Lower leg skin (tissue), 3 donors: ENCODE measurements at regions not wholly inside any gene's neighbourhood (a gene's known extent, or its start where the extent isn't known, plus 50 kb on each side); places are given as distances from the start of the nearest gene placed in this dataset.

ENCODE experiments used
- POLR2A ChIP-seq, 2 donors: fragments of 450-650 bp; IDR thresholded peaks; one replicate each; pipeline ENCODE4 v1.6.1; 2016 to 2017; ENCODE audit warnings: antibody characterized with exemption in 2 of 2, mild to moderate bottlenecking in 1 of 2, moderate library complexity in 1 of 2
- TF ChIP-seq, protein P1 (sequence below), 3 donors: fragments of 450-650 bp; IDR thresholded peaks; one replicate each; pipeline ENCODE4 v1.5.1; 2016; ENCODE audit warnings: antibody characterized with exemption in 3 of 3, mild to moderate bottlenecking in 3 of 3, moderate library complexity in 2 of 3

GRCh38 chr4:14529653-14530052, 472.6 kb upstream of the CPEB2 start:
- TF ChIP-seq, protein P1, sequence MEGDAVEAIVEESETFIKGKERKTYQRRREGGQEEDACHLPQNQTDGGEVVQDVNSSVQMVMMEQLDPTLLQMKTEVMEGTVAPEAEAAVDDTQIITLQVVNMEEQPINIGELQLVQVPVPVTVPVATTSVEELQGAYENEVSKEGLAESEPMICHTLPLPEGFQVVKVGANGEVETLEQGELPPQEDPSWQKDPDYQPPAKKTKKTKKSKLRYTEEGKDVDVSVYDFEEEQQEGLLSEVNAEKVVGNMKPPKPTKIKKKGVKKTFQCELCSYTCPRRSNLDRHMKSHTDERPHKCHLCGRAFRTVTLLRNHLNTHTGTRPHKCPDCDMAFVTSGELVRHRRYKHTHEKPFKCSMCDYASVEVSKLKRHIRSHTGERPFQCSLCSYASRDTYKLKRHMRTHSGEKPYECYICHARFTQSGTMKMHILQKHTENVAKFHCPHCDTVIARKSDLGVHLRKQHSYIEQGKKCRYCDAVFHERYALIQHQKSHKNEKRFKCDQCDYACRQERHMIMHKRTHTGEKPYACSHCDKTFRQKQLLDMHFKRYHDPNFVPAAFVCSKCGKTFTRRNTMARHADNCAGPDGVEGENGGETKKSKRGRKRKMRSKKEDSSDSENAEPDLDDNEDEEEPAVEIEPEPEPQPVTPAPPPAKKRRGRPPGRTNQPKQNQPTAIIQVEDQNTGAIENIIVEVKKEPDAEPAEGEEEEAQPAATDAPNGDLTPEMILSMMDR (IDR thresholded peaks at IDR 0.05): no peak
- TF ChIP-seq POLR2A (IDR thresholded peaks at IDR 0.05): no peak
